HEK293 (cell line): ENCODE measurements at regions not wholly inside any gene's neighbourhood (a gene's known extent, or its start where the extent isn't known, plus 50 kb on each side); places are given as distances from the start of the nearest gene placed in this dataset.

Experiments
- CTCF ChIA-PET: fragments of 350-600 bp; formaldehyde crosslinking; extraction: SDS; loops from one replicate; lab custom pipeline; 2021; ENCODE audit warnings: antibody characterized with exemption; lab: Yijun Ruan, JAX
- POLR2A ChIA-PET: fragments of 300-600 bp; formaldehyde crosslinking; extraction: SDS; loops from one replicate; lab custom pipeline; 2020; ENCODE audit warnings: antibody characterized with exemption, inconsistent platforms; lab: Yijun Ruan, JAX
- H3K27ac ChIP-seq: fragments of 200-500 bp; sonication (Bioruptor generic); 2 replicates; pipeline ENCODE4 v1.5.1; 2014; ENCODE audit warnings: low read depth, low read length, control low read depth, inconsistent platforms; ENCODE audit errors: extremely low read depth
- H3K36me3 ChIP-seq, 2 experiments: fragments of 200-500 bp in 1 of 2; sonication (Bioruptor generic) in 1 of 2; 1 replicate in 1 of 2; 2 replicates in 1 of 2; pipeline ENCODE4 v1.5.1; 2014 to 2017; ENCODE audit warnings: inconsistent platforms in 2 of 2, low read length in 2 of 2; ENCODE audit not compliant: control insufficient read depth in 2 of 2, insufficient read depth in 1 of 2
- H3K4me1 ChIP-seq: fragments of 200-500 bp; sonication (Bioruptor generic); 2 replicates; pipeline ENCODE4 v1.5.1; 2014; ENCODE audit warnings: mild to moderate bottlenecking, low read length, inconsistent platforms; ENCODE audit not compliant: control insufficient read depth, insufficient read depth
- H3K4me3 ChIP-seq: 2 replicates; pipeline ENCODE4 v1.5.1; 2011; ENCODE audit warnings: low read depth, mild to moderate bottlenecking, control low read depth, low read length, moderate library complexity
- H3K9me3 ChIP-seq: fragments of 200-500 bp; sonication (Bioruptor generic); 2 replicates; pipeline ENCODE4 v1.5.1; 2014; ENCODE audit warnings: low read depth, low read length, inconsistent platforms; ENCODE audit not compliant: control insufficient read depth, insufficient read depth
- GLIS2 ChIP-seq: fragments of 450-650 bp; formaldehyde crosslinking; IDR thresholded peaks from 2 replicates; pipeline ENCODE4 v1.5.1; 2016; ENCODE audit warnings: missing biosample characterization, missing genetic modification characterization
- KLF8 ChIP-seq: fragments of 450-650 bp; formaldehyde crosslinking; IDR thresholded peaks from 2 replicates; pipeline ENCODE4 v1.5.1; 2016; ENCODE audit warnings: missing biosample characterization, missing genetic modification characterization
- PRDM10 ChIP-seq: fragments of 450-650 bp; formaldehyde crosslinking; IDR thresholded peaks from 2 replicates; pipeline ENCODE4 v1.5.1; 2016; ENCODE audit warnings: missing biosample characterization, missing genetic modification characterization
- RBAK ChIP-seq: fragments of 450-650 bp; formaldehyde crosslinking; IDR thresholded peaks from 2 replicates; pipeline ENCODE4 v1.5.1; 2016; ENCODE audit warnings: missing biosample characterization, missing genetic modification characterization
- TRIM28 ChIP-seq: IDR thresholded peaks from 2 replicates; pipeline ENCODE4 v1.6.1; 2011; ENCODE audit warnings: low read length, control low read depth, borderline replicate concordance
- TSHZ1 ChIP-seq: fragments of 450-650 bp; formaldehyde crosslinking; IDR thresholded peaks from 2 replicates; pipeline ENCODE4 v1.5.1; 2016; ENCODE audit warnings: missing biosample characterization, missing genetic modification characterization, borderline replicate concordance
- ZNF133 ChIP-seq: fragments of 450-650 bp; formaldehyde crosslinking; IDR thresholded peaks from 2 replicates; pipeline ENCODE4 v1.5.1; 2016; ENCODE audit warnings: missing biosample characterization, missing genetic modification characterization
- ZNF138 ChIP-seq: fragments of 450-650 bp; formaldehyde crosslinking; IDR thresholded peaks from 2 replicates; pipeline ENCODE4 v1.5.1; 2016; ENCODE audit warnings: missing biosample characterization, missing genetic modification characterization, borderline replicate concordance
- ZNF2 ChIP-seq: fragments of 450-650 bp; formaldehyde crosslinking; IDR thresholded peaks from 2 replicates; pipeline ENCODE4 v1.5.1; 2016; ENCODE audit warnings: missing biosample characterization, missing genetic modification characterization
- ZNF202 ChIP-seq: fragments of 450-650 bp; formaldehyde crosslinking; IDR thresholded peaks from 2 replicates; pipeline ENCODE4 v1.5.1; 2016; ENCODE audit warnings: missing biosample characterization, missing genetic modification characterization, borderline replicate concordance
- ZNF211 ChIP-seq: fragments of 450-650 bp; formaldehyde crosslinking; IDR thresholded peaks from 2 replicates; pipeline ENCODE4 v1.5.1; 2016; ENCODE audit warnings: low read depth, missing biosample characterization, missing genetic modification characterization
- ZNF23 ChIP-seq: fragments of 450-650 bp; formaldehyde crosslinking; IDR thresholded peaks from 2 replicates; pipeline ENCODE4 v1.5.1; 2016; ENCODE audit warnings: missing biosample characterization, missing genetic modification characterization, borderline replicate concordance
- ZNF350 ChIP-seq: fragments of 450-650 bp; formaldehyde crosslinking; IDR thresholded peaks from 2 replicates; pipeline ENCODE4 v1.5.0; 2017; ENCODE audit warnings: missing biosample characterization, mild to moderate bottlenecking, missing genetic modification characterization
- ZNF398 ChIP-seq: fragments of 450-650 bp; formaldehyde crosslinking; IDR thresholded peaks from 2 replicates; pipeline ENCODE4 v1.5.1; 2017; ENCODE audit warnings: missing biosample characterization, missing genetic modification characterization
- ZNF513 ChIP-seq: fragments of 450-650 bp; IDR thresholded peaks from 2 replicates; pipeline ENCODE4 v1.5.1; 2018; ENCODE audit warnings: missing biosample characterization, missing genetic modification characterization
- ZNF544 ChIP-seq: fragments of 450-650 bp; formaldehyde crosslinking; IDR thresholded peaks from 2 replicates; pipeline ENCODE4 v1.5.0; 2017; ENCODE audit warnings: missing biosample characterization, missing genetic modification characterization
- ZNF623 ChIP-seq: fragments of 450-650 bp; formaldehyde crosslinking; IDR thresholded peaks from 2 replicates; pipeline ENCODE4 v1.5.1; 2016; ENCODE audit warnings: missing biosample characterization, missing genetic modification characterization
- ZNF626 ChIP-seq: fragments of 450-650 bp; sonication (Bioruptor Pico); formaldehyde crosslinking; IDR thresholded peaks from 2 replicates; pipeline ENCODE4 v1.5.1; 2018; ENCODE audit warnings: missing biosample characterization, missing genetic modification characterization, inconsistent platforms
- ZNF658 ChIP-seq: fragments of 450-650 bp; formaldehyde crosslinking; IDR thresholded peaks from 2 replicates; pipeline ENCODE4; 2016; ENCODE audit warnings: missing biosample characterization, missing genetic modification characterization
- ZNF707 ChIP-seq: fragments of 450-650 bp; formaldehyde crosslinking; IDR thresholded peaks from 2 replicates; pipeline ENCODE4 v1.5.1; 2016; ENCODE audit warnings: missing biosample characterization, missing genetic modification characterization
- ZNF776 ChIP-seq: fragments of 450-650 bp; formaldehyde crosslinking; IDR thresholded peaks from 2 replicates; pipeline ENCODE4 v1.5.0; 2017; ENCODE audit warnings: missing biosample characterization, missing genetic modification characterization, borderline replicate concordance
- ZNF792 ChIP-seq: fragments of 450-650 bp; formaldehyde crosslinking; IDR thresholded peaks from 2 replicates; pipeline ENCODE4 v1.5.1; 2016; ENCODE audit warnings: missing biosample characterization, missing genetic modification characterization
- ZNF837 ChIP-seq: fragments of 450-650 bp; formaldehyde crosslinking; IDR thresholded peaks from 2 replicates; pipeline ENCODE4 v1.5.1; 2016; ENCODE audit warnings: missing biosample characterization, missing genetic modification characterization
- ZSCAN30 ChIP-seq: fragments of 450-650 bp; IDR thresholded peaks from 2 replicates; pipeline ENCODE4 v1.5.1; 2018; ENCODE audit warnings: missing biosample characterization, mild to moderate bottlenecking, missing genetic modification characterization, moderate library complexity

GRCh38 chr15:83362706-83363105, 78.2 kb upstream of the BNC1 start:
- CTCF ChIA-PET: interaction anchor here (0.6 kb wide), 1 partner anchor 935 kb away, joined by 5 read pairs; no protein-coding TSS in a partner anchor
- no peak for TF ChIP-seq ZNF133 (tag by site-specific recombination)
- TF ChIP-seq ZNF707: no peak
- TF ChIP-seq ZSCAN30: no peak
- TF ChIP-seq ZNF623 (tag by site-specific recombination): no peak
- TF ChIP-seq GLIS2 (tag by site-specific recombination): no peak
- TF ChIP-seq PRDM10: no peak
- TF ChIP-seq, all 188 proteins: peak for 0
- Histone ChIP-seq H3K4me1 (no peaks in the 10 kb centered on the region), H3K36me3 (no peaks in the 10 kb centered on the region), H3K4me3 (no peak overlapping the region), H3K27ac (no peak overlapping the region), H3K9me3 (no peaks in the 10 kb centered on the region)
- POLR2A ChIA-PET: no interaction called here

GRCh38 chr15:83364501-83364900, 80.0 kb upstream of the BNC1 start:
- Histone ChIP-seq H3K4me3 (no peak overlapping the region), H3K4me1 (no peaks in the 10 kb centered on the region), H3K27ac (no peak overlapping the region), H3K9me3 (no peaks in the 10 kb centered on the region), H3K36me3 (no peaks in the 10 kb centered on the region)
- ChIA-PET CTCF (interaction anchor here (0.5 to 1.3 kb wide), 3 partner anchors 14 to 207 kb away, joined by 4 to 5 read pairs (median 4); no protein-coding TSS in a partner anchor), POLR2A (no interaction called here)
- no peak for TF ChIP-seq ZNF211 (tag by site-specific recombination)
- no peak for TF ChIP-seq ZNF626 (tag by site-specific recombination)
- no peak for TF ChIP-seq ZNF837 (tag by site-specific recombination)
- TF ChIP-seq RBAK (tag by site-specific recombination): no peak
- TF ChIP-seq ZNF658: no peak
- TF ChIP-seq ZNF2 (tag by site-specific recombination): no peak
- no peak for TF ChIP-seq TSHZ1 (tag by site-specific recombination)
- no peak for TF ChIP-seq ZNF202
- TF ChIP-seq ZNF513 (tag by site-specific recombination): no peak
- no peak for TF ChIP-seq ZNF776 (tag by site-specific recombination)
- TF ChIP-seq ZNF138 (tag by site-specific recombination): no peak
- no peak for TF ChIP-seq ZNF350
- TF ChIP-seq ZNF544 (tag by site-specific recombination): no peak
- no peak for TF ChIP-seq ZNF792 (tag by site-specific recombination)
- TF ChIP-seq TRIM28: no peak
- no peak for TF ChIP-seq ZNF23 (tag by site-specific recombination)
- no peak for TF ChIP-seq ZNF398 (tag by site-specific recombination)
- TF ChIP-seq ZNF623 (tag by site-specific recombination): no peak
- no peak for TF ChIP-seq KLF8 (tag by site-specific recombination)
